Upper lobe of left lung (tissue), 6 donors: ENCODE measurements at regions not wholly inside any gene's neighbourhood (a gene's known extent, or its start where the extent isn't known, plus 50 kb on each side); places are given as distances from the start of the nearest gene placed in this dataset.
A peak's percentile ranks its signal among the peaks of the same experiment; 100 is the strongest.

Experiments
- ATAC-seq, 2 donors: fragments of 200-7000 bp; cut with Tn5 transposase; one replicate each; pipeline ENCODE4 v1.9.1; 2022; ENCODE audit warnings: mild to moderate bottlenecking in 2 of 2, moderate library complexity in 2 of 2; ENCODE audit not compliant: low FRiP score in 2 of 2
- DNase-seq, 2 donors: peaks; one replicate each; pipeline ENCODE4 v3.0.0-alpha.2; 2019 to 2020
- H3K27ac ChIP-seq, 4 donors: fragments of 200-600 bp; sonication (generic); one replicate each; pipeline ENCODE4 v1.5.1; 2016 to 2019
- H3K27me3 ChIP-seq, 4 donors: fragments of 200-600 bp; sonication (generic); one replicate each; pipeline ENCODE4 v1.5.1; 2017 to 2019
- H3K36me3 ChIP-seq, 4 donors: fragments of 200-600 bp; sonication (generic); one replicate each; pipeline ENCODE4 v1.5.1; 2016 to 2019
- H3K4me1 ChIP-seq, 4 donors: fragments of 200-600 bp; sonication (generic); one replicate each; pipeline ENCODE4 v1.5.1; 2018 to 2019
- H3K4me3 ChIP-seq, 4 donors: fragments of 200-600 bp; sonication (generic); one replicate each; pipeline ENCODE4 v1.5.1; 2017 to 2019; ENCODE audit warnings: mild to moderate bottlenecking in 2 of 4, moderate library complexity in 1 of 4
- H3K9me3 ChIP-seq, 4 donors: fragments of 200-600 bp; sonication (generic); one replicate each; pipeline ENCODE4 v1.5.1; 2018 to 2019
- CTCF ChIP-seq, 6 experiments: fragments of 450-650 bp in 4 of 6; fragments of 200-600 bp in 2 of 6; sonication (generic) in 2 of 6; IDR thresholded peaks; one replicate each; pipeline ENCODE4 v1.5.1; 2016 to 2019; ENCODE audit warnings: antibody characterized with exemption in 6 of 6
- EP300 ChIP-seq, 4 donors: sonication (generic); formaldehyde crosslinking; IDR thresholded peaks; one replicate each; pipeline ENCODE4 v1.5.1; 2017; ENCODE audit warnings: antibody characterized with exemption in 4 of 4, control low read depth in 2 of 4
- POLR2A ChIP-seq, 4 donors: fragments of 450-650 bp; IDR thresholded peaks; one replicate each; pipeline ENCODE4 v1.5.1; 2016 to 2017; ENCODE audit warnings: antibody characterized with exemption in 4 of 4, mild to moderate bottlenecking in 2 of 4
- POLR2AphosphoS5 ChIP-seq, 2 donors: sonication (generic); formaldehyde crosslinking; IDR thresholded peaks; one replicate each; pipeline ENCODE4 v1.5.1; 2017; ENCODE audit warnings: antibody characterized with exemption in 2 of 2
- WGBS, 2 donors: methylation state at CpG; one replicate each; pipeline ENCODE4 v1.1.5; 2017 to 2018; 5-methylcytosine and 5-hydroxymethylcytosine counted together
- donor health status: DM: no; HTN: no; CAD: no; lungs with moderate emphysema.
- donor health status: DM: no; HTN: yes; CAD: no; lungs with severe emphysema.

GRCh38 chr12:34396861-34397590, 374.7 kb downstream of the ALG10 start:
- H3K27me3 ChIP-seq = no peaks in the 10 kb centered on the region
- no peak overlapping the region for H3K4me3 ChIP-seq
- WGBS, 2 donors = 60 to 75% methylated on average over 16 to 18 of the region's 20 CpGs
- H3K9me3 ChIP-seq = peaks cover 0 to 100% (median 19%) of the 10 kb centered on the region in 4 donors
- no peaks in the 10 kb centered on the region for H3K36me3 ChIP-seq
- no peaks in the 10 kb centered on the region for H3K4me1 ChIP-seq
- no peak overlapping the region for H3K27ac ChIP-seq
- TF ChIP-seq CTCF (IDR thresholded peaks at IDR 0.05) = no peak
- TF ChIP-seq EP300 (IDR thresholded peaks at IDR 0.05) = no peak
- TF ChIP-seq POLR2A (IDR thresholded peaks at IDR 0.05) = no peak
- no peak for TF ChIP-seq POLR2AphosphoS5 (IDR thresholded peaks at IDR 0.05)
- ATAC-seq = no peak
- peak; percentile 15 to 58 for DNase-seq

- peaks cover 0 to 100% (median 20%) of the 10 kb centered on the region in 4 donors for H3K9me3 ChIP-seq
- no peaks in the 10 kb centered on the region for H3K36me3 ChIP-seq
- ATAC-seq = no peak
- H3K27ac ChIP-seq = no peak overlapping the region
- no peak for TF ChIP-seq CTCF (IDR thresholded peaks at IDR 0.05)
- TF ChIP-seq POLR2AphosphoS5 (IDR thresholded peaks at IDR 0.05) = no peak
- TF ChIP-seq EP300 (IDR thresholded peaks at IDR 0.05) = no peak
- no peak for TF ChIP-seq POLR2A (IDR thresholded peaks at IDR 0.05)
- no peak overlapping the region for H3K4me3 ChIP-seq
- no peaks in the 10 kb centered on the region for H3K27me3 ChIP-seq
- peak in 1 of 2 donors; percentile 16 for DNase-seq
- no peaks in the 10 kb centered on the region for H3K4me1 ChIP-seq
- 75 to 76% methylated on average over 22 of the region's 22 CpGs for WGBS, 2 donors
Measured at GRCh38 chr12:34397591-34398365, 375.5 kb downstream of the ALG10 start.

GRCh38 chr12:34398366-34398705, 376.0 kb downstream of the ALG10 start:
- Histone ChIP-seq H3K27me3 (no peaks in the 10 kb centered on the region), H3K9me3 (peaks cover 0 to 100% (median 22%) of the 10 kb centered on the region in 4 donors), H3K36me3 (no peaks in the 10 kb centered on the region), H3K4me1 (no peaks in the 10 kb centered on the region), H3K4me3 (no peak overlapping the region), H3K27ac (no peak overlapping the region)
- ATAC-seq (no peak), DNase-seq (peak; percentile 16 to 53)
- TF ChIP-seq POLR2A (IDR thresholded peaks at IDR 0.05) (no peak), POLR2AphosphoS5 (IDR thresholded peaks at IDR 0.05) (no peak), CTCF (IDR thresholded peaks at IDR 0.05) (no peak), EP300 (IDR thresholded peaks at IDR 0.05) (no peak)
- WGBS, 2 donors = 70 to 74% methylated on average over 7 to 16 of the region's 16 CpGs

GRCh38 chr12:34398706-34399630, 376.7 kb downstream of the ALG10 start:
- no peaks in the 10 kb centered on the region for H3K4me1 ChIP-seq
- no peak overlapping the region for H3K4me3 ChIP-seq
- H3K9me3 ChIP-seq = peaks cover 0 to 100% (median 21%) of the 10 kb centered on the region in 4 donors
- DNase-seq (peak; percentile 12 to 64), ATAC-seq (no peak)
- no peak overlapping the region for H3K27ac ChIP-seq
- 71 to 73% methylated on average over 27 to 38 of the region's 38 CpGs for WGBS, 2 donors
- no peaks in the 10 kb centered on the region for H3K27me3 ChIP-seq
- no peaks in the 10 kb centered on the region for H3K36me3 ChIP-seq
- no peak for TF ChIP-seq CTCF (IDR thresholded peaks at IDR 0.05)
- TF ChIP-seq EP300 (IDR thresholded peaks at IDR 0.05) = no peak
- TF ChIP-seq POLR2AphosphoS5 (IDR thresholded peaks at IDR 0.05) = no peak
- no peak for TF ChIP-seq POLR2A (IDR thresholded peaks at IDR 0.05)
